GM19372 (cell line): ENCODE measurements at regions not wholly inside any gene's neighbourhood (a gene's known extent, or its start where the extent isn't known, plus 50 kb on each side); places are given as distances from the start of the nearest gene placed in this dataset.
"Not testable (repeated sequence)": the region's sequence is repeated elsewhere in the genome, so short reads cannot be mapped to it uniquely, and the experiment has no call there.

ENCODE experiments used
- ATAC-seq: cut with Tn5 transposase; IDR thresholded peaks from one replicate; pipeline ENCODE4 v1.9.1; 2021; ENCODE audit warnings: mild to moderate bottlenecking, low read depth, moderate library complexity; ENCODE audit not compliant: unreplicated experiment

- ATAC-seq, result not testable (repeated sequence)
These were observed 446.9 kb upstream of the TRPC7 start for GRCh38 chr5:136812270-136812669.

DNA sequence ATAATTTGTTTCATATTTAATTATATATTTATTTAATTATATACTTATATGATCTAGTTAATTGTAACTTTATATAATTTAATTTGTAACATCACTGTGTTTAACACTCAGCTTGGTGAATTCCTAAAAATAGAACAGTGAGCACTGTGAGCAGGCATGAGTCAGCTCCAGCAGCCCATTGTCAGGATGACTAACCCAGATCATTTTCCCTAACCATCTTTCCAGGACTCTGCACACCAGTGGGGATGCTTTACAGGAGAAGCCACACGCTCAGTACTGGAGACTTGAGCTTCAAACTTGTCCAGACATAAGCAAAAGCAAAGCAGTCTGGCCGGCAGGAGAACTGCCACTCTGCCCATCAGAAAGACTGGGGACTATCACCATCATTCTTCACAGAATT, 446.2 kb upstream of the TRPC7 start:
- no peak for ATAC-seq

- ATAC-seq, result no peak
These were observed 445.7 kb upstream of the TRPC7 start for GRCh38 chr5:136811086-136811485.

DNA sequence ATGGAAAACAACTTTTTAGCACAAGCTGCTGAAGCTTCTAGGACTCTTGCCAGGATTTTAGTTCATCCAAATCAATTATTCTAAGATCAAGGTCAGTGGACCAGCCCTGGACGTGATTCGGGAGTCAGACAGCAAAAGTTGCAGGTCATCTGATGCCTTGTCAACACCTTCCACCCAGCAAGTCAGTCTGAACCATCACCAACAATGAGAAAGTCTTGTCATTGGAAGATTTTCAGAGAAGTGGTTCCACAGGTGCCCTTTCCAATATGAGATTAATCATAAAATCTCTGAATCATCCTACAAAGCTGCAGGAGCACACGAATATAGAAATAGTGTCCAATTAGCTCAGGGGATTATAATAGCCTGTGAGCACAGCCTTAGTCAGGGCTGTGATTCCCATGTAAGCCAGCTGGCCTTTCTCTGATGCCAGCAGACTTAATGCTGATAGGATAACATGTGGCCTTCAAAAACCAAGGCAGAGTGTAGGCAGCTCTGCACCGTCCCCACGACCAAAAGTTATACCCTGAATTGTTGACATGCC, 445.0 kb upstream of the TRPC7 start:
- ATAC-seq, result no peak

- ATAC-seq, result no peak
These were observed 444.0 kb upstream of the TRPC7 start for GRCh38 chr5:136809382-136809781.

- no peak for ATAC-seq
These were observed 443.4 kb upstream of the TRPC7 start for GRCh38 chr5:136808756-136809155.

DNA sequence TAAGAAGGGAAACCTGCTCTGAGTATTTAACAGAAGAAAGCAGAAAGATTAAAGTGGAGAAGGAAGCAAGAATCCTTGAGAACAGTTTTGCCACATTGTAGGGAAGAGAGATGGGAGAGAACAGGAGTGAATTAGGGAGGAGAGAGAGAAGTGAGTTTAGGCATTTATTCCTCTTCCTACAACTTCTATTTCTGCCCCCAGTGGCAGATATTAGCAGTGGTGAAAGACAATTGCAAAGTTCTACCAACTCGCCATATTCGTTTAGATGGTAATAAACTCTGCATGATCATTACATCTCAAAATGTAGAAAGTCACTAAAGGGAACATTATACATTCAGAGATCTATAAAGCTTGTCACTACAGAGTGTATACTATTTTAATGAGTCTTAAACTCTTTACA, 440.1 kb upstream of the TRPC7 start:
- no peak for ATAC-seq

DNA sequence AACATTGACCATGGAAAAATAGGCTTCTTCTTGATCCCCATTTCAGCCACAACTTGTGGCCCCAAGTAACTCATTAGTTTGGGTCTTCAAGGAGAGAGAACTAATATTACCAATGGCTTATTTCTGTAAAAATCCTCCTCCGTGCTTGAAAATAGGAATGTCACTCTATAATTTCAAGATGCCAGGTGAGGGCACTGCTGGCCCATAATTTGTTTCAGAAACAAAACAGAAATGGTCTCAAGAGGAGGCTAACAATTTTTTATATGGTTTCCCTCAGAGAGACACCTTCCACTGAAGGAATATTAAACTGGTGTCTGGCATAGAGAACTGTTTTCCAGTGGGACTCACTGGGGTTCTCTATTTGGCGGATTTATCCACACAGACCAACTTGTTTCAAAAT, 437.0 kb upstream of the TRPC7 start:
- no peak for ATAC-seq

DNA sequence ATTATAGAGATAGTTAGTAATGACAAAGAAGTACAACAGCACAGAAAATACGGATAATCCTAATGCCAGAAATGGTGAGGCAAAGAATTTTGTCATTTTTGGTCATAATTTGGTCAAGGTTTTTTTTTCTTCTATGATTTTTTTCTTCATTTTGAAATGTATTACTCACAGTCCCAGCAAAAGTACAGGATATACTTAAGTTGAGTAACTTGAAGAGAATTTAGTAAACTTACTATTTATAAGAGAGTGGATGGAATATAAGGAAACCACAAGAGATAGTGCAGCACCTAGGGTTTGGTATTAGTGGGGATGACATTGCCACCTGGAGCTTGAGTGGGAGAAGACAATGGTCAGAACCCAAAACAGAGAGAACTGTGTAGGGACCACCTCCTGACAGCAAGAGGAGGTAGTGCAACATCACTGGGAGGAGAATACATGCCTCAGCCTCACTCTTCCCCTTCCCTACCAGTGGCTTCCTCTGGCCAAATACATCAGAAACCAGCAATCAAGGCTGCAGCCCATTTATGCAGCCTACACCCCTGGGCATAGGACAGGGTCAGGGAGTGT, 434.5 kb upstream of the TRPC7 start:
- no peak for ATAC-seq

GRCh38 chr5:136793300-136793699, 428.0 kb upstream of the TRPC7 start:
- no peak for ATAC-seq

GRCh38 chr5:136781464-136781863, 416.1 kb upstream of the TRPC7 start:
- no peak for ATAC-seq

GRCh38 chr5:136780518-136780917, 415.2 kb upstream of the TRPC7 start:
- ATAC-seq, result no peak

- no peak for ATAC-seq
These were observed 410.9 kb upstream of the TRPC7 start for GRCh38 chr5:136776022-136776927.

GRCh38 chr5:136772491-136772890, 407.1 kb upstream of the TRPC7 start:
- no peak for ATAC-seq

GRCh38 chr5:136769900-136770684, 404.7 kb upstream of the TRPC7 start:
- peak; percentile 98 for ATAC-seq

DNA sequence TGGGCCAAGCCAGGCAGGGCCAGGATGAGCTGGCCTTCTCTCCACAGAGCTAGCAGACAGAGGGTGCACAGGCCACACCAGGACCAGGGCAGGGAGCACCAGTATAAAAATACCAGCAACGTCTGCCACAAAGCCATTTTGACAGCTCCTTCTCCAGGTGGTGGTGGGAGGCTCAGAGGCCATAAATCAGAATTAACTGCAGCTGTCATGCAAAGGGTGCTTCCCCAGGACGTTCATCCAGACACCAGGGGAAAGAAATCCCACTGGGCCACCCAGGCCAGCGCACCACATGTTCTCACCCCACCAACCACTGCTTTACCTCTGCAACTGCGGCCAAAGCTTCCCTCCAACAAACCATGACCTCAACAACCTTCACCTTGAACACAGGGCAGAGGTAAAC, 403.7 kb upstream of the TRPC7 start:
- ATAC-seq, result no peak

DNA sequence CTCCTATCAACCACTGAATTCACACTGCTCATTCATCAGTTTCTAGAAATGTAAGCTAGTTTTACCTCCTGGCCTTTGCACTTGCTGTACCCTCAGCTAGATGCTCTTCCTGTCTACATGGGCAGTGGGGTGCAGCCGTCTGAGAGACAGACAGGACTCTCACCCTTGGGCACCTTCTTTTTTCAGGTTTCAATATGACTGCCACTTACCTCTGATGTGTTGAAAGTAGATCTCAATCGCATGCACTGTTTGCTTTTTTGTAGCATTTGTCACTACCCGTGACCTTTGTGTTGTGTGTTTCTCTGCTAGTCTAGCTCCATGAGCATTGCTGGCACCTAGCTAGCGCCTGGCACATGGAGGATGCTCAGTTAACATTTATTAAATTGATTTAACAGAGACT, 403.1 kb upstream of the TRPC7 start:
- no peak for ATAC-seq

DNA sequence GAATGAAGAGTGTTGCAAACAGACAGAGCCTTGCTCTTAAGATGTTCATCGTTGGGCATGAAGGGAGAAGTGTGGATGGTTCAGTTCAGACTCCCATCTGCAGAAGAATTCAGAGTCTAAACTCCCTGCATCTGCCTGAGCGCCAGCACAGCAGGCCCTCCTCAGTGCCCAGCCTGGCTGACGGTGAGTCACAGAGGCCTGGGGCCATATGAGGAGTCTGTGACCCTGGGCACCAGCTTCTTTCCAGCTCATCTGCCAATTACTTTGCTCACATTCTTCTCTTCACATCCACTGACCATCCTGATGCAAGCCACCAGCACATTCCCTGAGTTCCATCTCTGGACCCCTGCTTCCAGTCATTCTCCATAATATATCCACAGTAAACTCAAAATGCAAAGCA, 401.1 kb upstream of the TRPC7 start:
- ATAC-seq, result no peak

GRCh38 chr5:136764601-136765000, 399.3 kb upstream of the TRPC7 start:
- ATAC-seq, result no peak

DNA sequence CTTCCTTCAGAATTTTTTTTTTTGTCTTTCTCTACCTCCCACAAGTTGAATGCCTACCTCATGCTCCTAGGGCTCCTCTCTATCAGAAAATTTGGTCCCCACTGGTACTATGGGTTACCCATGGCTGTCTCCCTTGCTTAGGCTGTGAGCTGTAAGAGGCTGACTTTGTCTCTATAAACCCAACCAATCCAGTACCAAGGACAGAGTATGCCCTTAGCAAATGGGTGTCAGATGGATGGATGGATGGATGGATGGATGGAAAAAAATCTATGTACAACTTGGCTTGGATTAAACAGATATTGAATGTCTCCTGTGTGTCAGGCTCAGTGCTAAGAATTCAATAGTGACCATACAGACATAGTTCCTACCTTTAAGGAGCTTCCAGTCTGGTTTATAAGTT, 398.2 kb upstream of the TRPC7 start:
- ATAC-seq, result no peak

- no peak for ATAC-seq
These were observed 388.9 kb upstream of the TRPC7 start for GRCh38 chr5:136754216-136754615.
